ENCODE measurements at regions not wholly inside any gene's neighbourhood (a gene's known extent, or its start where the extent isn't known, plus 50 kb on each side); places are given as distances from the start of the nearest gene placed in this dataset.

DNA sequence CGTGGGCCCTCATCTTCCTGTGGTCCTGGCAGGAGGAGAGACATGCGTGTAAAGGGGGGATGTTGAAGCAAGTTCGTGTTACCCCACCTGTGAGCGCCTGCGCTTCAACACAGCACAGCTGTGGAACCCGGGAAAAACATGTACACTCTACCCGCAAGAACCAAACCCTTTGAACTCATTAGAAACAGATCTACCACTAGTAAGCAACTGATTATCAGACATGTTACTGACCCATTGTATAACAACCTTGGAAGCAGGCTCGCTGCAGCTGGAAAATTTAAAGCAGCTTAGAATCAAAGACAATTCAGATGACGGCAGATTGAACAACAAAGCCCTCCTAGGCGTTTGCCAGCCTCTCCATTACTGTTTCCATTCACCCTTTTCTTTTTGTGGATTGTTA, 771.7 kb upstream of the SALL3 start:
- no peak for DNase-seq (ENCODE audit: low spot score)

GRCh38 chr18:78208461-78208860, 771.2 kb upstream of the SALL3 start:
- DNase-seq (ENCODE audit: low spot score), result no peak

- no peak for DNase-seq (ENCODE audit: low spot score)
Measured at GRCh38 chr18:78213361-78213994, 766.1 kb upstream of the SALL3 start.

DNA sequence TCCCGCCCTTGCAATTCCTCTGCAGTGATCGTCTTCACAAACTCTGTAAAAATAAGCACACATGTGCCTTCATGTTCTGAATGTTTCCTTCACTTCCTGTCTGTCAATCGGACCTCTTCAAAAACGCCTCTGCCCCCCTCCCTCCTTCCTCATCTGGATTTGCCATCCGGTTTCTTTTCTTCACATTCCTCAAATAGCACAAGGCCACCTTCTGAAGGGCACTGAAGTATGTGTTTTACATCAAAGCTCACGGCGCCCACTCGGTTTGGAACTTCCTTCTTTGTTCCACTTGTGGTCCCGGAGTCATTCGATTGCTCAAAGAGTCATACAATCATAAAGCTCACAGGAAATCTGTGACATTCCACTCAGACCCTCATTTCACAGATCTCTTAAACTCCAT, 758.1 kb upstream of the SALL3 start:
- no peak for DNase-seq (ENCODE audit: low spot score)

GRCh38 chr18:78228974-78229373, 750.6 kb upstream of the SALL3 start:
- no peak for DNase-seq (ENCODE audit: low spot score)

GRCh38 chr18:78230911-78231310, 748.7 kb upstream of the SALL3 start:
- DNase-seq (ENCODE audit: low spot score), result no peak

- no peak for DNase-seq (ENCODE audit: low spot score)
Measured at GRCh38 chr18:78232196-78232595, 747.4 kb upstream of the SALL3 start.

DNA sequence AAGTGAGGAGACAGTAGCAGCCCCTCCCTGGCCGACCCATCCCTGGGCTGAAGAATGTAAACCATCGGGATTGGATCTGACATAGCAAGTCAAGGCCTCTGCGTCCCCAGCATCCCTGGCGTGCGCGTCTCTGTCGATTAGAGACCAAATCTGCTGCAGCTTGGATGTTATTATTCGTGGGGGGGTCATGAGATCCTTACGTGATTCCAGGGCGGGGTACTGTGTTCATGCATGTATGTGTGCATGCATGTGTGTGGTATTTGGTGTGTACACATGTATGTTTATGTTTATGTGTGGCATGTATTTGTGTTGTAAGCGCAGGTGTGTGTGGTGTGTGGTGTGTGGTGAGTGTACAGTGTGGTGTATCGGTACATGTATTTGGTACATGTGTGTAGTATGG, 741.8 kb upstream of the SALL3 start:
- DNase-seq (ENCODE audit: low spot score), result no peak

- DNase-seq (ENCODE audit: low spot score), result no peak
Measured at GRCh38 chr18:78238404-78239089, 741.1 kb upstream of the SALL3 start.

- DNase-seq (ENCODE audit: low spot score), result no peak
Measured at GRCh38 chr18:78239090-78239457, 740.5 kb upstream of the SALL3 start.

DNA sequence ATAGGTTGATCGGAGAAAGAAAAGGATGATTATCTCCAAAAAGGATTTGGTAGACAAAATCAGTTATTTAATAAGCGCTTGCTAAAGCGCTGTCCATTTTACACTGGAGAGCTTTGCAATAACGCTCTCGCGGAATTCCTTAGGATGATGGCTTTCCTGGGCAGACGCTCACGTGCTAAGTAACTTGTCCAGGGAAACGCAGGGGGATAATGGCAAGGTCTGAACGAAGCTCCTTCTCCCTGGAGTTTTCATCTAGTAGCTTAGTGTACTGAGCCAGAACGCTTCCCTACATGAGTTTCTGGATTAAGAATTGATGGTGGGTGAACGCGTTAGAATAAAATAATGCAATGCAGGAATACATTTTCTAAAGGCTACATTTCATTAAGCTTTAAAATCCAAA, 739.5 kb upstream of the SALL3 start:
- no peak for DNase-seq (ENCODE audit: low spot score)

DNA sequence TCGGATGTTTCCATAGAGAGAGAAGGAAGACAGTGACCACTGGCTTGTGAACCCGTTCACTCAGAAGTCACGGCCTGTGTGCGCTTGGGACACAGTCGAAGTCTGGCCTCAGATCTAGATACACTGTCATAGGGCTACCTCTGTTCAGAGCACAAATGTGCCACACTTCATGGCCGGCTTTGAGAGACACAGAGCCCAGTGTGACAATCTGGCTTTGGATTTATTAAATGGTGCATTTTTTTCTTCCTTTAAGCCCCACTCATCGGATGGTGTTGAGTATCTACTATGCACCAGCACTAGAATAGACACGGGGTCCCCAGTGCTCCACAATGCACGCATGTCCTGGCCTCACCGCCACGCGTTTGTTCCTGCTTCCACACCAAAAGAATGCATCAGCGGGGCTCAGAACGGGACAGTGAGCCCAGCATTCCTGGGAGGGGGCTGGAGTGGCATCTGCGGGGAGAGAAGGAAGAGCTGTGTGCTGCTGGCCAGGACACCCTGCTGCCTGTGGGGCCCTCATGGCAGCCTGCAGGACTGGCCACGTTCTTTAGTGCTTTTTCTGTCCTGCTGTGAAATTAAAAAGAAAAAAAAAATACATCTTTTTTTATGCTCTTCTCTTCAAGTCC, 738.9 kb upstream of the SALL3 start:
- no peak for DNase-seq (ENCODE audit: low spot score)

GRCh38 chr18:78241535-78242253, 737.9 kb upstream of the SALL3 start:
- DNase-seq (ENCODE audit: low spot score), result no peak

DNA sequence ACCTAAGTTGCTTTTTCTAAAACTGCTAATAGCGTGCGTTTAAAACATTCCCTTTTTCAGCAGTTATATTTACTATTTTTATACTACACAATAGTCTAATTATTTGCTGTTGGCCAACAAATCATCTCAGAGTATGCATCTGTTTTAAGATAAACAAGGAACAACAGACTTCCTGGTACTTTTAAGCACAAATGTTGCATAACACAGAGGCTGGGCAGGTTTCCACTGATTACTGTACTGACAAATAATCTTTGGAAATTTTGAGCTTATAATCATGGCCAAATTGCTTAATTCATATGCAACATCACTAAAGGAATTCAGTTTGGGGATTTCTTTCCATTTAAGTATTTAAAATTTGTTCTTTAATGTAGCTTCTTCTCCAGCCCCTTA, 737.4 kb upstream of the SALL3 start:
- DNase-seq (ENCODE audit: low spot score), result no peak

GRCh38 chr18:78242806-78243205, 736.8 kb upstream of the SALL3 start:
- no peak for DNase-seq (ENCODE audit: low spot score)

DNA sequence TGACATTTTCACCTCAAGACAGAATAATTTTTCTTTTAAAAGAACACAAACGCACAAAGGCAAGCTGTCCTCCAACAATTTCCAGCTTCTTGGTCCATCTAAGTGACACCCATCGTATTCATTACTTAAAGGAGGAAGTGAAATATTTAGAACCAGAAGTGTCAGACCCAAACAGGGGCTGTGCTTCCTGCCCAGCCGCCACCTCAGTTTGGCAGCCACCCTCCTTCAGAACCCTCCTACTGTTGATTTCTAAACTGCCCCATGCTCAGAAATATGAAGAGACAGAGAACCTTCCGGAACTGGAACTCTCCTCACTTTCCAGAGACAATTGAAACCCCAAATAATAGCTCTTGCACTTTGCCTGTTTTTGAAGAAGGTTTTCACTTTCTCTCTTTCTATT, 734.8 kb upstream of the SALL3 start:
- peak; percentile 52 for DNase-seq (ENCODE audit: low spot score)

DNA sequence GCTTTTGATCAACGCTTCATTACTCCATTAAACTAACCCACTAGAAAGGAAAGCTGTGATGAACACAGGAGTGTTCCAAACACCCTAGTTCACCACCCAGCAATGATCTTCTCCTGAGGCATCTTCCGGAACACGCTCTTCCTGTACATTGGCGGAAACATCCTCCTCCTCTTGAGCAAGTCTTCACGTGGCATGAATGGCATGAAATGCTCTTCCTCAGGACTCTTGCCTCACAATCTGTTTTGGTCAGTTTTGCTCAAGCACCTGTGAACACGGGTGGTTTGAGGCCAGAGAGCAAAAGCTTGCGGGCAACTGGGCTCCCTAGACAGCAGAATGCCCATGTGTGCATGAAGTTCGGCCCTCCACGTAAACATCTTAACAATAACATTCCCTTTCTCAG, 734.2 kb upstream of the SALL3 start:
- DNase-seq (ENCODE audit: low spot score), result peak; percentile 57

GRCh38 chr18:78246050-78246449, 733.6 kb upstream of the SALL3 start:
- no peak for DNase-seq (ENCODE audit: low spot score)

GRCh38 chr18:78246588-78246987, 733.0 kb upstream of the SALL3 start:
- no peak for DNase-seq (ENCODE audit: low spot score)

- no peak for DNase-seq (ENCODE audit: low spot score)
Measured at GRCh38 chr18:78247615-78248289, 731.9 kb upstream of the SALL3 start.

GRCh38 chr18:78255013-78255412, 724.6 kb upstream of the SALL3 start:
- DNase-seq (ENCODE audit: low spot score), result no peak

DNA sequence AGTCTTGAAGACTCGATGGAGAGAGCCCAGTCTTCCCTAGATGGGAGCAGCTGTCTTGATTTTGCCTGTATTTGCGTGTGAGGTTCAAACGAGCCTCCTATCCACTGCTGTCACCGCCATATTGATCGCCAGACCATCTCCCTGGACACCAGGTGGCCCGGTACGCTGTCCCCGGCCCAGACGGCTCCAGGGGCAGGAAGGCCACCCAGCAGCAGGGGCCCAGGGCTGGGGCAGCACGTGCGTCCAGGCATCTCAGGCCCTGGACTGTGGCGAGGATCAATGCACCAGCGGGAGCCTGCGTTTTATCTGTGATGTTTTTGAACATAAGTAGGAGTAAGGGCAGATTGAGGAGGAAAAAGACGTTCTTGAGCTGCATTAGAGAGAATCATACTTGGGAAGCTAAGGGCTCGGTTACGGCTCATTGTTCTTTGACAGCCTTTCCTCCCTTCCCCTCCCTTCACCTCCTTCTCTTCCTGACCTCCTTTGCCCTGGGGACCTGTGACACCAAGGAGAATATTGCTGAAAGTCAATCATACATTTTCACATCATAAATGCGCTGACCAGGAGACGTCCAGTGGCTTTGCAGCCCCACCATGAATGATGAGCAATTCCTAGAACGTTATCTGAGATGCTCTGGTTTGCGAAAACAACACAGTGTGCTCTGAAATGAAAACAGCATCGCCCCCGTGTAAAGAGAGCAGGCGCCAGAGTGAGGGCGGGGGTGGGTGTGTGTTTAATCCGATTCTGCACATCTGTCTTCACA, 711.2 kb upstream of the SALL3 start:
- DNase-seq (ENCODE audit: low spot score), result no peak

Data from globus pallidus (tissue), 1 donor.